GM19452 (cell line): ENCODE measurements at regions not wholly inside any gene's neighbourhood (a gene's known extent, or its start where the extent isn't known, plus 50 kb on each side); places are given as distances from the start of the nearest gene placed in this dataset.
"Not testable (repeated sequence)": the region's sequence is repeated elsewhere in the genome, so short reads cannot be mapped to it uniquely, and the experiment has no call there.

Experiments used
- ATAC-seq: cut with Tn5 transposase; IDR thresholded peaks from one replicate; pipeline ENCODE4 v1.9.1; 2021; ENCODE audit not compliant: unreplicated experiment

DNA sequence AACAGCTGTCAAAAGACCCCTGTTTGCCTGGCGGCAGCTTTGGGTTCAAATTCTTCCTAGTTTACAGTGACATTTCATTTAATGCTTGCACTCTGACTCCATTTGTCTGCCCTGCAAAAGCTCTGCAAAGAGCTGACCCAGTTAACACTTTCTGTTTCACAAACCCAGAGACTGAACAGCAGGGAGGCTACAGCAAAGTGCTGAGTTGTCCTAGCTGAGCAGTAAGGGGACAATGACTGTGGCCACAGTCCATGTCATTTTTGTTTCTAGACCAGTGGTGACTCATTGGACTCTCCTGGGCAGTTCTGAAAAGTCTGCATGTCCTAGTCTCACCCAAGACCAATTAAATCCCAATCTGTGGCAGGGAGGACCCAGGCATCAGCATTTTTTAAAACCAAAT is 994.8 kb upstream of the WWC1 start:
- no peak for ATAC-seq

GRCh38 chr5:167299861-167300260 is 991.6 kb upstream of the WWC1 start:
- not testable (repeated sequence) for ATAC-seq

- no peak for ATAC-seq
These were observed 987.9 kb upstream of the WWC1 start for GRCh38 chr5:167303582-167303981.

DNA sequence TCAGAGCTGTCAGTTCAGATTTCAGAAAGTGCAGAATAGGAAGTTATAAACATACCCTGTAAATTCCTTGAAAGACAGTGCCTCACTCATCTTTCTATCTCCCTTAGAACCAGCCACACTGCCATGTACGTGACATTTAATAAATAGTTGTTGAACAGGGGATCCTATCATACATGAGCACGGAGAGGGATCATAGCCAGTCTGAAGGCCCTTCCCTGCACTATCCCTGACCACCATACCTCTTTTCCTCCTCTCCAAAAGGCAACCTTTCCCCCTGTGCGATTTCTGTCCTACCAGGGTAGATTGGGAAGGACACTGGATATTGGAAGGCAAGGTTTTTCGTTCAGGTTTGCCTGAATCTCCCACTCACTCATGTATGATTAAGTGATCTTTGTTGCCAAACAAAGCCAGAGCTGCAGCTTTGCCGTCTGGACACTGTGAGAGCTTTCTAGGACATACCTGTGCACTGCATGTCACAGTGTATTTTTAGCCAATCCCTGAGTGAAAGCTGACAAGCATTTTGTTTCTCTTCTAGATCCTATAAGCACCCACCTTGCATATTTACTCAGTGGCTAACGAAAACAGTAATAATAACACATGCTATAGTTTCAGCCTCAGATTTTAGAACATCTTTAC is 986.5 kb upstream of the WWC1 start:
- no peak for ATAC-seq

GRCh38 chr5:167305591-167306213 is 985.7 kb upstream of the WWC1 start:
- ATAC-seq, result no peak

- ATAC-seq, result no peak
These were observed 984.4 kb upstream of the WWC1 start for GRCh38 chr5:167307042-167307441.

GRCh38 chr5:167308466-167308865 is 983.0 kb upstream of the WWC1 start:
- no peak for ATAC-seq

DNA sequence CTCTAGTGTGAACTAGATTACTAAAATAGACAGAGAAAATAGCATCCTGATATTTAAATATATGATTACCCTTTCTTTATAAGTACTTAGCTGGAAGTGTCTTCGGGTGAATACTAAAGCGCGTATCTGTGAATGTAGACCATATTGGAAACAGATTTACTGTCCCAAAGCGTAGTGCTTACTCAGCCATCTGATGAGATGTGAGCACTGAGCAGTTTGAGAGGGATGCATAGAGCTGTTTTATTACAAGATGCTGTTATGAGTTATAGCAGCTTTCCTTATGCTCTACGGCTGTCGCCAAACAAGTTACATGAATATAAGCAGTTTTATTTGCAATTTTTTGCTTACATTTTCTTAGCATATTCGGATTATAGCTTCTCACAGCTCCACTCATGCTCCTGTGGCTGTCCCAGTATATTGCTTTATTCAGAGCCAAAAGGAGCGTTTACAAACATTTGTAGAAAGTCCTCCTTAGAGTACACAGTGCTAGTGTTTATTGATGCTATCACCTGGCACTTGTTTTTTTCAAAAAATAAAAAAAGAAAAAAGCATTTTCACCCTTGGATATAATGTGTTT is 981.4 kb upstream of the WWC1 start:
- no peak for ATAC-seq

DNA sequence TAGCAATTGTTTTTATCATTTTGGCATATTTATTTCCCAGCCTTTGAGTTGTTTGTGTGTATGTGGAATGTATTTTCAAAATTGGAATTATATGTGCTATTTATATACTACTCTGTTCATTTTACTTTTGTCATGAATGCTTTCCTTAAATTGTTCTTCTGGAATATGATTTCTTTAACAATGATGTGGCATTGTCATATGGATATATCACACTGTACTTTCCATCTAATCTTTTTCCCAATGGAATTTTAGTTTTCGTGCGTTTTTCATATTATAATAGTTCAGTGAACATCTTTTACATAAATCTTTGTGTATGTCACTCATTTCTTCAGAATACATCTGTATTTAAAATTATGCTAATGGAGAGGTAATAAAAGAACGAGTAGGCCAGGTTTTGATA is 980.1 kb upstream of the WWC1 start:
- no peak for ATAC-seq

DNA sequence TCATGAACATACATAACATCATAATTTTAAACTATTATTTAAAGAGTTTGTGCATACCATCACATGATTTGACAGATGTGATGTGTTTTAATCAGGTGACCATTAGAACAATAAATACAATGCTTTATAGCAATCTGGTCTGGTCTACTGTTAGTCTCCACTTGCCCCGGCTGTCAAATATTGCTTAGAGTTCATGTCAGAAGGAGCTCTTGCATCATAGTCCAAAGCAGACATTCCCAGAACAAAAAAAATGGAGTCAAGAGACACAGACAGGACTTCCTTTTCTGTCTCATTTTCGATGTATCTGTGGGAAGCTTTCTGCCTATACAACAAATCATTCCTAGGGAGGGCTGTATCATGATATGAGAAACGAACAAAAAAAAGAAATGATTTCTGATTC is 979.2 kb upstream of the WWC1 start:
- ATAC-seq, result no peak

GRCh38 chr5:167315762-167316161 is 975.7 kb upstream of the WWC1 start:
- no peak for ATAC-seq

GRCh38 chr5:167317884-167318283 is 973.6 kb upstream of the WWC1 start:
- no peak for ATAC-seq

DNA sequence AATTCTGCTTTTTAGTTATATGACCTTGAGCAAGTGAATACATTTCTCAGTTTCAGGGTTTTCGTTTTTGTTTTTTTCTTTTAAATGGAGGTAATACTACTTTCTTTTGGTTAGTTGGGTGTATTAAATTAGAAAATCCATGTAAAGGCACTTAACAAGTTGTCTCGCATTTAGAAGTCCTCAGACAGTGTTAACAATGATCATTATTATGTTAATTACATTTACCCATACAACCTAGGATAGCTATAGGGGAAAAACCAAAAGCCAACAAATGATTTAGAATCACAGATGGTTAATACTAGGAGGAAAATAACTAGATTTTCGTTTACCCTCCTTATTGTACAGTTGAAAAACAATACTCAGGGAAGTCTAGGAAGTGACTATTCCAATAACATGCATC is 972.2 kb upstream of the WWC1 start:
- ATAC-seq, result no peak

- no peak for ATAC-seq
These were observed 971.4 kb upstream of the WWC1 start for GRCh38 chr5:167320019-167320418.

GRCh38 chr5:167332309-167332708 is 959.1 kb upstream of the WWC1 start:
- no peak for ATAC-seq

DNA sequence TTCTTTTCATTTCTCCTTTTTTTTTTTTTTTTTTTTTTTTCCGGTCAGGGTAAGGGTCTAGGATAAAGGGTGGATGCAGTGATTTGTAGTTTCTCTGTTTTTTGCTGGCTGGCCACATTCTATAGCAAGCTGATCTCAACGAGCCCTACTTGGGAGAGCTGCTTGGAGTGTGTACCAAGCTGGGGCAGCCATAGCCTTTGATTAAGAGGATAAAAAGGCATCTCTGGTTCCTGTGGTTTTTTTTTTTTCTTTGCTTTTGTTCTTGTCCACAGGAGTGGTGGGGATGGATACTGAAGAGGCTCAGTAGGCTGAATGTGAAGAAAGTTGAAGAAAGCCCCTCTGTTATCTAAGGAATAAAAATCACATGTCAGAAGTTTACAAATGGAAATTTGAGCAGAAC is 955.3 kb upstream of the WWC1 start:
- no peak for ATAC-seq

DNA sequence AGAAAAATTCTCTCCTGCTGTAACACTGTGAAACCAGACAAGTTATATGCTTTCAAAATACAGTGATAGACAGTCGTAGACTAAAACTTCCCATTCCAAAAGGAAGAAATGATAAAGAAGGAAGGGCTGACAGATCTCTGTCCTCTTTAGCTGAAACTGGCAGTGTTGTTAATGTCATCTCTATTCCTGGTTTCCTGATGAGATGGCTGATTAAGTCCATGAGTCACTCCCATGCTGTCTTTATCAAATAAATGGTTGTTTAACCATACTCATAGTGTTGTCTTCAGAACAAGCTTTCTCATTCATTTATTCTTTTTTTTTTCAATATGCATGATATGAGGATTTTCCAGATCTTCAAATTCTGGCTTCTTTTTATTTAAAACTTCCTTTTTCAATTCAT is 952.2 kb upstream of the WWC1 start:
- ATAC-seq, result no peak

DNA sequence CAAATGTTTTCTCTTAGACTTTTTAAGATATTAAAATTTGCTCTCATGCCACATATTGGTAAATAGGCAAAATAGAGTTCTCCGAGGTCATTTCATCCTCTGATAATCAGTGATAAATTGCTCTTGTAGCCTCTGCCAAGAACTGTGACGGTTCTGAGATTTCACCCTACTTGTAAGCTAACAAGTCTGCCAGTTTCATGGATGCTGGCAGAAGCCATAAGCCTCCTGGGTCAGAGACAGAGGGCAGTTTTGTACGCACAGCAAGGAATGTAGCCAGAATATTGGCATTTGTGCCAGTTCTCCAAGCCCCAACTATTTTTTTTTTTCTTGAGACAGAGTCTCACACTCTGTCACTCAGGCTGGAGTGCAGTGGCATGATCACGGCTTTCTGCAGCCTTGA is 945.0 kb upstream of the WWC1 start:
- no peak for ATAC-seq

- ATAC-seq, result no peak
These were observed 943.1 kb upstream of the WWC1 start for GRCh38 chr5:167348251-167348926.

GRCh38 chr5:167348980-167349379 is 942.5 kb upstream of the WWC1 start:
- no peak for ATAC-seq

DNA sequence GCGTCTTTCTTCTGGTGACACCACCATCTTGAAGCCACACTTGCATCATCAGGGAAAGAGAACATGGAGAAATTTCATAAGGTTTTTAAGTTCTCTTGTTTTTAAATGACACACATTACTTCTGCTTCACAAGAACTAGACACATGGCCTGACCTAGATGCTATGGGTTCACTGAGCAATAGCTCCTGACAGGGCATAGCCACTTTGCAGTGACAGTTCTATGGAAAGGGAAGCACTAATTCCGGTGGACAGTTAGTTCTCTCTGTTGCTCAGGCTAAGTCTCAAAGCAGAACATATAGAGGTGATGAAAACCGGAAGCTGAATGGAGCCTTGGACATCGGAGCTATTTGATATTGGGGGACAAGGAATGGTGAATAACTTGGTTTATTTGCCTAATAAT is 940.1 kb upstream of the WWC1 start:
- ATAC-seq, result no peak

DNA sequence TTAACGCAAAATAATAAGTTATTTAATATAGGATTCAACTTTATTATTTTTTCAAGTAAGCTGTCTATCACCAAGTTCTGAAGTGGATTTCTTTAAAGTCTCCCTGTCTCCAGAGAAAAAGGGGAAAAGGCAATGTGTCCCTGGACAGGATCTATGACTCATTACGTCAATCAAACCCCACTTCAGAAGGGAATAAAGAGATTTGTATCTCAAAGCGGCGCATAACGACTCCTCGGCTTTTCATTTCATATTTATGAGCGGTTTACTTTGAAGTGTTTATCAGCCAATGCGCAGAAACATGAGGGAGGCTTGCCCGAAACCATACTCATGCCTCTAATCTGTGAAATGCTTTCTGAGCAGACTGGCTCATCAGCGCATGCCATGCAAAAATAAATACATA is 938.6 kb upstream of the WWC1 start:
- ATAC-seq, result no peak
